22Rv1 (cell line): ENCODE measurements at regions not wholly inside any gene's neighbourhood (a gene's known extent, or its start where the extent isn't known, plus 50 kb on each side); places are given as distances from the start of the nearest gene placed in this dataset.

Source experiments
- ZFX ChIP-seq: fragments of 450-650 bp; IDR thresholded peaks from 2 replicates; pipeline ENCODE4 v1.6.1; 2017; ENCODE audit warnings: antibody characterized with exemption, borderline replicate concordance
- TF ChIP-seq, protein P1 (sequence below): fragments of 450-650 bp; IDR thresholded peaks from 2 replicates; pipeline ENCODE4 v1.5.1; 2017; ENCODE audit warnings: mild to moderate bottlenecking

DNA sequence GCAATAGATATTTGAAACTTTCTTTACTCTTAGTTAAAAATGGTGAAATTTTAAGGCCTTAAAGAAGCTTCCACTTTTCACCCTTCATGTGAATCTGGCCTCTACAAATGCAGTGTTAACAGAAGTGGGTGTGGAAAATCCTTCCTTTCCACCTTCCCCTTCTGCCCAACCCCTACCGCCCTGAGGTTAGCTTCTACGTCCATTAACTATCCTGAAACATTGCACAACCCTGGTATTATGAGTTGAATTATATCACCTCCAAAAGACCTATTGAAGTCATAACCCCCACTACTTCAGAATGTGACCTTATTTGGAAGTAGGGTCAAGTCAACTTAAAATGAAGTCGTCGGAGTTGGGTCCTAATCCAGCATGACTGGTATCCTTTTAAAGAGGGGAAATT lies 80.8 kb upstream of the ACSL3 start:
- TF ChIP-seq, protein P1, sequence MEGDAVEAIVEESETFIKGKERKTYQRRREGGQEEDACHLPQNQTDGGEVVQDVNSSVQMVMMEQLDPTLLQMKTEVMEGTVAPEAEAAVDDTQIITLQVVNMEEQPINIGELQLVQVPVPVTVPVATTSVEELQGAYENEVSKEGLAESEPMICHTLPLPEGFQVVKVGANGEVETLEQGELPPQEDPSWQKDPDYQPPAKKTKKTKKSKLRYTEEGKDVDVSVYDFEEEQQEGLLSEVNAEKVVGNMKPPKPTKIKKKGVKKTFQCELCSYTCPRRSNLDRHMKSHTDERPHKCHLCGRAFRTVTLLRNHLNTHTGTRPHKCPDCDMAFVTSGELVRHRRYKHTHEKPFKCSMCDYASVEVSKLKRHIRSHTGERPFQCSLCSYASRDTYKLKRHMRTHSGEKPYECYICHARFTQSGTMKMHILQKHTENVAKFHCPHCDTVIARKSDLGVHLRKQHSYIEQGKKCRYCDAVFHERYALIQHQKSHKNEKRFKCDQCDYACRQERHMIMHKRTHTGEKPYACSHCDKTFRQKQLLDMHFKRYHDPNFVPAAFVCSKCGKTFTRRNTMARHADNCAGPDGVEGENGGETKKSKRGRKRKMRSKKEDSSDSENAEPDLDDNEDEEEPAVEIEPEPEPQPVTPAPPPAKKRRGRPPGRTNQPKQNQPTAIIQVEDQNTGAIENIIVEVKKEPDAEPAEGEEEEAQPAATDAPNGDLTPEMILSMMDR, result no peak
- TF ChIP-seq ZFX, result no peak
